HEK293 (cell line): ENCODE measurements at regions not wholly inside any gene's neighbourhood (a gene's known extent, or its start where the extent isn't known, plus 50 kb on each side); places are given as distances from the start of the nearest gene placed in this dataset.

Source experiments
- CTCF ChIA-PET: fragments of 350-600 bp; formaldehyde crosslinking; extraction: SDS; loops from one replicate; lab custom pipeline; 2021; ENCODE audit warnings: antibody characterized with exemption; lab: Yijun Ruan, JAX
- POLR2A ChIA-PET: fragments of 300-600 bp; formaldehyde crosslinking; extraction: SDS; loops from one replicate; lab custom pipeline; 2020; ENCODE audit warnings: antibody characterized with exemption, inconsistent platforms; lab: Yijun Ruan, JAX
- H3K27ac ChIP-seq: fragments of 200-500 bp; sonication (Bioruptor generic); 2 replicates; pipeline ENCODE4 v1.5.1; 2014; ENCODE audit warnings: low read depth, low read length, control low read depth, inconsistent platforms; ENCODE audit errors: extremely low read depth
- H3K36me3 ChIP-seq, 2 experiments: fragments of 200-500 bp in 1 of 2; sonication (Bioruptor generic) in 1 of 2; 1 replicate in 1 of 2; 2 replicates in 1 of 2; pipeline ENCODE4 v1.5.1; 2014 to 2017; ENCODE audit warnings: inconsistent platforms in 2 of 2, low read length in 2 of 2; ENCODE audit not compliant: control insufficient read depth in 2 of 2, insufficient read depth in 1 of 2
- H3K4me1 ChIP-seq: fragments of 200-500 bp; sonication (Bioruptor generic); 2 replicates; pipeline ENCODE4 v1.5.1; 2014; ENCODE audit warnings: mild to moderate bottlenecking, low read length, inconsistent platforms; ENCODE audit not compliant: control insufficient read depth, insufficient read depth
- H3K4me3 ChIP-seq: 2 replicates; pipeline ENCODE4 v1.5.1; 2011; ENCODE audit warnings: low read depth, mild to moderate bottlenecking, control low read depth, low read length, moderate library complexity
- H3K9me3 ChIP-seq: fragments of 200-500 bp; sonication (Bioruptor generic); 2 replicates; pipeline ENCODE4 v1.5.1; 2014; ENCODE audit warnings: low read depth, low read length, inconsistent platforms; ENCODE audit not compliant: control insufficient read depth, insufficient read depth
- BCL11A ChIP-seq: fragments of 450-650 bp; formaldehyde crosslinking; IDR thresholded peaks from 2 replicates; pipeline ENCODE4 v1.5.1; 2016; ENCODE audit warnings: low read depth, missing biosample characterization, missing genetic modification characterization
- BCL6B ChIP-seq: fragments of 450-650 bp; formaldehyde crosslinking; IDR thresholded peaks from 2 replicates; pipeline ENCODE4 v1.5.1; 2017; ENCODE audit warnings: missing biosample characterization, missing genetic modification characterization
- ELK4 ChIP-seq: IDR thresholded peaks from 2 replicates; pipeline ENCODE4 v1.6.1; 2011; ENCODE audit warnings: mild to moderate bottlenecking, low read depth, low read length, borderline replicate concordance
- HOXC10 ChIP-seq: sonication (generic); formaldehyde crosslinking; IDR thresholded peaks from 2 replicates; pipeline ENCODE4 v1.8.1; 2023; ENCODE audit warnings: mild to moderate bottlenecking, missing genetic modification reagents
- MYNN ChIP-seq: fragments of 450-650 bp; formaldehyde crosslinking; IDR thresholded peaks from 2 replicates; pipeline ENCODE4 v1.5.1; 2016; ENCODE audit warnings: missing biosample characterization, missing genetic modification characterization, borderline replicate concordance
- SETDB1 ChIP-seq: IDR thresholded peaks from one replicate; pipeline ENCODE4 v1.6.1; 2017; ENCODE audit warnings: mild to moderate bottlenecking, low read length, moderate library complexity, mixed read lengths; ENCODE audit not compliant: insufficient read length
- ZFP3 ChIP-seq: fragments of 450-650 bp; formaldehyde crosslinking; IDR thresholded peaks from 2 replicates; pipeline ENCODE4 v1.5.1; 2016; ENCODE audit warnings: low read depth, missing biosample characterization, missing genetic modification characterization
- ZNF121 ChIP-seq: fragments of 450-650 bp; formaldehyde crosslinking; IDR thresholded peaks from 2 replicates; pipeline ENCODE4 v1.5.1; 2016; ENCODE audit warnings: missing biosample characterization, missing genetic modification characterization
- ZNF157 ChIP-seq: fragments of 450-650 bp; formaldehyde crosslinking; IDR thresholded peaks from 2 replicates; pipeline ENCODE4 v1.5.1; 2016; ENCODE audit warnings: missing biosample characterization, missing genetic modification characterization
- ZNF2 ChIP-seq: fragments of 450-650 bp; formaldehyde crosslinking; IDR thresholded peaks from 2 replicates; pipeline ENCODE4 v1.5.1; 2016; ENCODE audit warnings: missing biosample characterization, missing genetic modification characterization
- ZNF202 ChIP-seq: fragments of 450-650 bp; formaldehyde crosslinking; IDR thresholded peaks from 2 replicates; pipeline ENCODE4 v1.5.1; 2016; ENCODE audit warnings: missing biosample characterization, missing genetic modification characterization, borderline replicate concordance
- ZNF311 ChIP-seq: fragments of 450-650 bp; formaldehyde crosslinking; IDR thresholded peaks from 2 replicates; pipeline ENCODE4 v1.5.1; 2017; ENCODE audit warnings: missing biosample characterization, missing genetic modification characterization, borderline replicate concordance
- ZNF354C ChIP-seq: fragments of 450-650 bp; formaldehyde crosslinking; IDR thresholded peaks from 2 replicates; pipeline ENCODE4 v1.5.1; 2016; ENCODE audit warnings: missing biosample characterization, missing genetic modification characterization, low read depth, borderline replicate concordance
- ZNF433 ChIP-seq: fragments of 450-650 bp; formaldehyde crosslinking; IDR thresholded peaks from 2 replicates; pipeline ENCODE4 v1.5.1; 2016; ENCODE audit warnings: missing biosample characterization, missing genetic modification characterization, low read depth
- ZNF473 ChIP-seq: fragments of 450-650 bp; formaldehyde crosslinking; IDR thresholded peaks from 2 replicates; pipeline ENCODE4 v1.5.1; 2017; ENCODE audit warnings: missing biosample characterization, missing genetic modification characterization
- ZNF521 ChIP-seq: fragments of 450-650 bp; formaldehyde crosslinking; IDR thresholded peaks from 2 replicates; pipeline ENCODE4 v1.5.1; 2017; ENCODE audit warnings: missing biosample characterization, mild to moderate bottlenecking, missing genetic modification characterization
- ZNF548 ChIP-seq: fragments of 450-650 bp; formaldehyde crosslinking; IDR thresholded peaks from 2 replicates; pipeline ENCODE4 v1.5.1; 2016; ENCODE audit warnings: missing biosample characterization, missing genetic modification characterization
- ZNF610 ChIP-seq: fragments of 450-650 bp; formaldehyde crosslinking; IDR thresholded peaks from 2 replicates; pipeline ENCODE4 v1.5.1; 2016; ENCODE audit warnings: missing biosample characterization, missing genetic modification characterization, borderline replicate concordance
- ZNF624 ChIP-seq: fragments of 450-650 bp; formaldehyde crosslinking; IDR thresholded peaks from 2 replicates; pipeline ENCODE4 v1.5.1; 2017; ENCODE audit warnings: missing biosample characterization, missing genetic modification characterization
- ZNF629 ChIP-seq: fragments of 450-650 bp; formaldehyde crosslinking; IDR thresholded peaks from 2 replicates; pipeline ENCODE4 v1.5.1; 2017; ENCODE audit warnings: missing biosample characterization, missing genetic modification characterization
- ZNF768 ChIP-seq: fragments of 450-650 bp; formaldehyde crosslinking; IDR thresholded peaks from 2 replicates; pipeline ENCODE4 v1.5.1; 2018; ENCODE audit warnings: missing biosample characterization, mild to moderate bottlenecking, missing genetic modification characterization
- TF ChIP-seq, protein P1 (sequence below): fragments of 450-650 bp; formaldehyde crosslinking; IDR thresholded peaks from 2 replicates; pipeline ENCODE4 v1.5.1; 2016; ENCODE audit warnings: missing biosample characterization, missing genetic modification characterization

DNA sequence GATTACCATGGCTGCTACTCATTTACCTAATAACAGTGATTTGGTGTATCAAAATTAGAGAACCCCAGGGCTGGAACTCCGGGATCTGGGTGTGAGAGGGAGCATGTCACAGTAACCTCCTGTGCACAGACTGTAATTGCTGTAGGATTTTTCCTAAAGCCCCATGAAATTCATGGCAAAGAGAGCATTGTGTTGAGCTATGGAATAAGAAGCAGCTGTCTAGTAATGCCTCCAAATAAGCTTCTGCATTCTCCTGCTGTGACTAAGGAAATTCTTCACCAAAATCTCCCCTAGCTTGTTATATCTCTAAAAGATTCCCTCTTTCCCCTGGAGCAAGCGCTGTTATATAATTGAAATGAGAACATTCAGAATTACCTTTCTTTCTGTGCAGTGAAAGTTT lies 158.1 kb upstream of the SPATS2L start:
- H3K9me3 ChIP-seq: no peaks in the 10 kb centered on the region

GRCh38 chr2:200150411-200151086 lies 155.9 kb upstream of the SPATS2L start:
- Histone ChIP-seq H3K27ac (no peak overlapping the region), H3K36me3 (no peaks in the 10 kb centered on the region), H3K9me3 (no peaks in the 10 kb centered on the region), H3K4me1 (no peaks in the 10 kb centered on the region), H3K4me3 (no peak overlapping the region)
- ChIA-PET CTCF (no interaction called here), POLR2A (no interaction called here)
- TF ChIP-seq ZNF157 (tag by site-specific recombination): no peak
- peak; percentile 81 for TF ChIP-seq SETDB1
- no peak for TF ChIP-seq ZNF629

More for the DNA sequence above, 158.1 kb upstream of the SPATS2L start:
- no peaks in the 10 kb centered on the region for H3K4me1 ChIP-seq
- H3K4me3 ChIP-seq: no peak overlapping the region
- TF ChIP-seq ZNF354C (tag by site-specific recombination) (no peak), ZNF521 (no peak), ZNF473 (tag by site-specific recombination) (no peak), MYNN (tag by site-specific recombination) (no peak), ZNF768 (tag by site-specific recombination) (no peak), ZNF202 (tag by site-specific recombination) (no peak), HOXC10 (CRISPR knock-in tag) (no peak), ZNF548 (tag by site-specific recombination) (no peak), ZNF311 (tag by site-specific recombination) (no peak), BCL11A (no peak), ZNF433 (tag by site-specific recombination) (no peak), ZNF624 (tag by site-specific recombination) (no peak), ZNF121 (tag by site-specific recombination) (no peak), ZNF2 (tag by site-specific recombination) (no peak), BCL6B (tag by site-specific recombination) (no peak), ZFP3 (no peak), ZNF610 (tag by site-specific recombination) (no peak), ELK4 (no peak)
- TF ChIP-seq, protein P1, sequence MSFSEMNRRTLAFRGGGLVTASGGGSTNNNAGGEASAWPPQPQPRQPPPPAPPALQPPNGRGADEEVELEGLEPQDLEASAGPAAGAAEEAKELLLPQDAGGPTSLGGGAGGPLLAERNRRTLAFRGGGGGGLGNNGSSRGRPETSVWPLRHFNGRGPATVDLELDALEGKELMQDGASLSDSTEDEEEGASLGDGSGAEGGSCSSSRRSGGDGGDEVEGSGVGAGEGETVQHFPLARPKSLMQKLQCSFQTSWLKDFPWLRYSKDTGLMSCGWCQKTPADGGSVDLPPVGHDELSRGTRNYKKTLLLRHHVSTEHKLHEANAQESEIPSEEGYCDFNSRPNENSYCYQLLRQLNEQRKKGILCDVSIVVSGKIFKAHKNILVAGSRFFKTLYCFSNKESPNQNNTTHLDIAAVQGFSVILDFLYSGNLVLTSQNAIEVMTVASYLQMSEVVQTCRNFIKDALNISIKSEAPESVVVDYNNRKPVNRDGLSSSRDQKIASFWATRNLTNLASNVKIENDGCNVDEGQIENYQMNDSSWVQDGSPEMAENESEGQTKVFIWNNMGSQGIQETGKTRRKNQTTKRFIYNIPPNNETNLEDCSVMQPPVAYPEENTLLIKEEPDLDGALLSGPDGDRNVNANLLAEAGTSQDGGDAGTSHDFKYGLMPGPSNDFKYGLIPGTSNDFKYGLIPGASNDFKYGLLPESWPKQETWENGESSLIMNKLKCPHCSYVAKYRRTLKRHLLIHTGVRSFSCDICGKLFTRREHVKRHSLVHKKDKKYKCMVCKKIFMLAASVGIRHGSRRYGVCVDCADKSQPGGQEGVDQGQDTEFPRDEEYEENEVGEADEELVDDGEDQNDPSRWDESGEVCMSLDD: no peak
- CTCF ChIA-PET: no interaction called here
- no peaks in the 10 kb centered on the region for H3K36me3 ChIP-seq
- no peak overlapping the region for H3K27ac ChIP-seq
- POLR2A ChIA-PET: no interaction called here
